ENCODE measurements at regions not wholly inside any gene's neighbourhood (a gene's known extent, or its start where the extent isn't known, plus 50 kb on each side); places are given as distances from the start of the nearest gene placed in this dataset.
"Not testable (repeated sequence)": the region's sequence is repeated elsewhere in the genome, so short reads cannot be mapped to it uniquely, and the experiment has no call there.

- no peak for ATAC-seq
- intact Hi-C loops (cut with DNase I), result no loop called here
- no peak for DNase-seq (ENCODE audit: low spot score)
Observed at GRCh38 chr9:74391816-74392215, 105.3 kb upstream of the RORB start.

DNA sequence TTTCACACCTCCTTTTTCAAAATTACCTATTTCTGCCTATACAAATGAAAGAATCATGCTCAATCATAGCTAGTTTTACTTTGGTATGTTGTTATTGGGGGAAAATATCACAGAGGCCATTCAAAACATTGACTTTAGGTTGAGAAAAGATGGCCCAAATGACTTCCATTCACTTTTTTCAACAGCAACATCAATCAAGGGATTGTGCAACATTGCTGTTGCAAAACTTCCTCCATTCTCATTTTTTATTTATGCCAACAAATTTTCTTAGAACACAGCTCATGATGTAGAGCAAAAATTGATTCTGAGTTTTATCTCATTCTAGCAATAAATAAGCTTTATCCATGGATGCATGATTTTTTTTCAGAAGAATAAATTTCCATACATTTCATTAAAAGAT, 93.6 kb upstream of the RORB start:
- no peak for ATAC-seq
- intact Hi-C loops (cut with DNase I), result no loop called here

GRCh38 chr9:74404620-74405019, 92.5 kb upstream of the RORB start:
- intact Hi-C loops (cut with DNase I), result no loop called here
- no peak for ATAC-seq
- no peak for DNase-seq (ENCODE audit: low spot score)

More for the DNA sequence above, 93.6 kb upstream of the RORB start:
- DNase-seq (ENCODE audit: low spot score), result no peak

DNA sequence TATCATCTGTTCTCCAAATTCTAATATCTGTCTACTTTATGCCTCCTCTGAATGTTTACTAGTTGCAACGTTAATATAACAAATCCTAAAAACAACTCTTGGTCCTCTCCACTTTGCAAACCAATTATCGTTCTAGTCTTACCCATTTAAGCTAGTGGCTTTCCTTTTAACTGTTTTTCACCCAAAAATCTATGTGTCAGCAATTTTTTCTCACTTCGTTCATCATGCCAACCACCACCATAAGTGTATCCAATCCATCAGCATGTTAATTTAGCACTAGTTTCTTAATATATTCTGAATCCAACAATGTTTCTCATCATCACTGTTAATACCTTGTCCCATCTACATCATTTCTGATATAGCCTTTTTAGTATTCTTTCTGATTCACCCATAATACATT, 90.0 kb upstream of the RORB start:
- ATAC-seq, result no peak
- no peak for DNase-seq (ENCODE audit: low spot score)
- intact Hi-C loops (cut with DNase I), result no loop called here

- intact Hi-C loops (cut with DNase I), result no loop called here
- ATAC-seq, result no peak
Observed at GRCh38 chr9:74412236-74412979, 84.7 kb upstream of the RORB start.

GRCh38 chr9:74413876-74414275, 83.3 kb upstream of the RORB start:
- intact Hi-C loops (cut with DNase I), result no loop called here
- ATAC-seq (no peak), DNase-seq (ENCODE audit: low spot score) (no peak)

More at GRCh38 chr9:74412236-74412979, 84.7 kb upstream of the RORB start:
- DNase-seq (ENCODE audit: low spot score), result no peak

- ATAC-seq (no peak), DNase-seq (ENCODE audit: low spot score) (no peak)
- intact Hi-C loops (cut with DNase I), result no loop called here
Observed at GRCh38 chr9:74414325-74414724, 82.8 kb upstream of the RORB start.

GRCh38 chr9:74415995-74416394, 81.1 kb upstream of the RORB start:
- ATAC-seq (no peak), DNase-seq (ENCODE audit: low spot score) (no peak)
- intact Hi-C loops (cut with DNase I), result no loop called here

DNA sequence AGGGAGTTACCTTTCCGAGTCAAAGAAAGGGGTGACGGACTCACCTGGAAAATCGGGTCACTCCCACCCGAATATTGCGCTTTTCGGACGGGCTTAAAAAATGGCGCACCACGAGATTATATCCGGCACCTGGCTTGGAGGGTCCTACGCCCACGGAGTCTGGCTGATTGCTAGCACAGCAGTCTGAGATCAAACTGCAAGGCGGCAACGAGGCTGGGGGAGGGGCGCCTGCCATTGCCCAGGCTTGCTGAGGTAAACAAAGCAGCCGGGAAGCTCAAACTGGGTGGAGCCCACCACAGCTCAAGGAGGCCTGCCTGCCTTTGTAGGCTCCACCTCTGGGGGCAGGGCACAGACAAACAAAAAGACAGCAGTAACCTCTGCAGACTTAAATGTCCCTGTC, 72.6 kb upstream of the RORB start:
- DNase-seq (ENCODE audit: low spot score); ATAC-seq; intact Hi-C loops (cut with DNase I): not testable (repeated sequence)

DNA sequence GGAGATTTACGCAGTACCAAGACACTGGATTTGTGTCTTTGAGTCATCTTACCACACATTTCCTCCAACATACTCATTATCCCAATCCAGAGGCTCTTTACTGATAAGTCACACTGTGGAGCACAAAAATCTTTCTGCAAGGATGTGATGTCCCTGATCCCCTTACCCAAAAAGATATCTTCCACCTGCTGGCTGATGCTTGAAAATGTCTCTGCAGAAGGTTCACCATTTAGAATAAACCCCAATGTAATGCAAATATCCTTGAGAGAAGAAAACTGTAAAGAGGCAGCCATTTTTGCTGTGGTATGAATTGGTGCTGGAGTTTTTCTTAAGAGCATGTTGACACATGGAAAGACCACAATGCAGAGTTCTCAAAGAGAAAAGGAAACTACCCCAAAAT, 65.7 kb upstream of the RORB start:
- intact Hi-C loops (cut with DNase I), result no loop called here
- ATAC-seq, result no peak
- no peak for DNase-seq (ENCODE audit: low spot score)

DNA sequence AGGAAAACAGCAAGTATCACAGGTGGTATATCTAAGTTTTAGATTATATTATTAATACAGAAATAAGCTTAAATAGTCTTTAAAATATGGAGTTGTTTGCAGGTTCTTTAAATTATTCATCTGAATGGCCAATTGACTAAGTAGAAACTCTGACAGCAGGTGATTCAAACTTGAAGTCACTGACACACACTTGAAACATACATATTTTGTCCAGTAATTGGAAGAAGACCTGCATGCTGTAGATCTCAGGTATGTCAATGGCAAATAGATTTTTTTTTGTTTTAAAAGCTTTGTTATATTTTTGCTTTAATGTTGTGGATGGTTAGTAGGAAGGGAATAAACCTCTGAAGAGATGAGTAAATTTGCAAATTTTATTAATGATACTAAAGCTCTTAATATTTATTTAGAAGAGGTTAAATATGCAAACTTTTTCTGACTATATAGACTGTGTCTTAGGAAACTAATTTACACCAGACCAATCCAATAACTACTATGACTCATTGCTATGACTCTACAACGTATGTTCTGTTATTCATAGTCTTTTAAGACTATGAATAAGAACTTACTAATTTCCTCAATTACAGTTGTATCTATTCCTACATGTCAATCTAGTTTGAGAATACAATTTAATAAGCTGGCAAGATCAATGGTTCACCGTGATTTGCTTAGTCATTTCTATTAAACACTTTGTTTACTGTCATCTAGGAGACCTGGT, 53.9 kb upstream of the RORB start:
- ATAC-seq (no peak), DNase-seq (ENCODE audit: low spot score) (no peak)
- intact Hi-C loops (cut with DNase I), result no loop called here

DNA sequence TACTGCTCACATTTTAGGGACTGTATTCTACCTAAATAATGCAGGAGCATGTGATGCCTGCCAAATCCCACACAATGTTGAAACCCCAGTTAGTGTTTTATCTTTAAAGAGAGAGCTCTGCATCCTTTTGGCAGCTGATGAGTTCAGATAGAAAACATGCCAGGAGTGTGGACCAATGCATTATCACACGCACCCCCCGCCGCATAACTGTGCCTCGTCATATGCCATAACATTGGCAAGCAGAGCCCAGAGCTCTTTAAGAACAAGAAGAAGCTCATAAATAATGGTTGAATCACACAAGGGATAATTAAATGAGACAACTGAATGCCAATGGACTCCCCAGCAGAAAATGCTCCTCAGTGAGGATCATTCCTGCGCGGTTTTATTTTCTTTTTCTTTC, 52.8 kb upstream of the RORB start:
- intact Hi-C loops (cut with DNase I), result no loop called here
- ATAC-seq (no peak), DNase-seq (ENCODE audit: low spot score) (no peak)
